K562 (cell line): ENCODE measurements at regions not wholly inside any gene's neighbourhood (a gene's known extent, or its start where the extent isn't known, plus 50 kb on each side); places are given as distances from the start of the nearest gene placed in this dataset.

ENCODE experiments used
- ATAC-seq: fragments of 200-7000 bp; cut with Tn5 transposase; 3 replicates; pipeline ENCODE4 v1.9.1; 2020; ENCODE audit warnings: moderate library complexity
- BruUV-seq: library from RNA; stranded (reverse); fragments of 400-500 nt; replicated peaks from 2 replicates; lab custom pipeline; 2021; lab: Mats Ljungman, UMichigan
- CTCF ChIA-PET: fragments of 300-600 bp; formaldehyde crosslinking; extraction: SDS; loops from one replicate; lab custom pipeline; 2021; ENCODE audit warnings: low intra/inter-chr PET ratio; lab: Yijun Ruan, JAX
- POLR2A ChIA-PET: fragments of 300-600, 350-650 bp; sonication (Branson Sonifier 250); formaldehyde crosslinking; extraction: SDS; loops from one replicate; lab custom pipeline; 2021; ENCODE audit warnings: antibody characterized with exemption, inconsistent platforms; lab: Yijun Ruan, JAX
- DNase-seq, 4 experiments: peaks; one replicate each; pipeline versions ENCODE4 v3.0.0 to v3.0.0-alpha.2; 2011 to 2018; ENCODE audit warnings: low spot score in 3 of 4, mixed read lengths in 3 of 4; ENCODE audit errors: extremely low read depth in 1 of 4
- FAIRE-seq: peaks from 2 replicates; lab custom pipeline; 2011; peaks lifted over from hg19 to GRCh38; lab: Jason Lieb, UNC
- H2AFZ ChIP-seq: 2 replicates; pipeline ENCODE4 v1.6.0; 2011; ENCODE audit warnings: low read depth, low read length, control low read depth, inconsistent platforms
- H3K27ac ChIP-seq: fragments of 200-600 bp; 3 replicates; pipeline ENCODE4 v1.8.0; 2011; ENCODE audit warnings: low read depth, mild to moderate bottlenecking, control low read depth, inconsistent platforms, low read length, moderate library complexity, mixed read lengths; ENCODE audit errors: extremely low read depth
- H3K27me3 ChIP-seq, 2 experiments: fragments of 300-600 bp in 1 of 2; 2 replicates in 1 of 2; 3 replicates in 1 of 2; pipeline versions ENCODE4 v1.6.0 to v1.8.0; 2011; ENCODE audit warnings: inconsistent platforms in 2 of 2, low read length in 2 of 2, mild to moderate bottlenecking in 1 of 2, mixed read lengths in 1 of 2, moderate library complexity in 1 of 2; ENCODE audit not compliant: control insufficient read depth in 2 of 2, insufficient read depth in 2 of 2
- H3K36me3 ChIP-seq: fragments of 300-600 bp; 3 replicates; pipeline ENCODE4 v1.8.0; 2011; ENCODE audit warnings: mild to moderate bottlenecking, low read length, inconsistent platforms; ENCODE audit not compliant: control insufficient read depth, insufficient read depth
- H3K4me1 ChIP-seq, 2 experiments: fragments of 200-600 bp in 1 of 2; replicated peaks in 1 of 2; 2 replicates in 1 of 2; 3 replicates in 1 of 2; pipeline versions ENCODE4 v1.5.1 to v1.8.0; 2011; ENCODE audit warnings: inconsistent platforms in 2 of 2, low read length in 2 of 2, mild to moderate bottlenecking in 1 of 2, mixed read lengths in 1 of 2, moderate library complexity in 1 of 2; ENCODE audit not compliant: control insufficient read depth in 2 of 2, insufficient read depth in 2 of 2
- H3K4me2 ChIP-seq: 2 replicates; pipeline ENCODE4 v1.6.1; 2011; ENCODE audit warnings: low read length, control low read depth, inconsistent platforms, mixed read lengths; ENCODE audit not compliant: insufficient read depth
- H3K4me3 ChIP-seq: fragments of 200-600 bp; sonication (generic), shearing (Covaris generic); 2 replicates; pipeline ENCODE4 v1.5.1; 2016; ENCODE audit warnings: control low read depth, inconsistent platforms
- H3K79me2 ChIP-seq: fragments of 200-600 bp; 3 replicates; pipeline ENCODE4 v1.8.0; 2011; ENCODE audit warnings: low read length, inconsistent platforms; ENCODE audit not compliant: control insufficient read depth, insufficient read depth
- H3K9ac ChIP-seq, 2 experiments: 2 replicates each; pipeline versions ENCODE4 v1.6.0 to v1.6.1; 2011; ENCODE audit warnings: low read depth in 2 of 2, low read length in 2 of 2, control low read depth in 1 of 2, inconsistent platforms in 1 of 2, mild to moderate bottlenecking in 1 of 2, mixed read lengths in 1 of 2; ENCODE audit not compliant: insufficient read depth in 1 of 2
- H3K9me1 ChIP-seq: one replicate; pipeline ENCODE4 v1.6.0; 2011; ENCODE audit warnings: inconsistent platforms, mild to moderate bottlenecking, low read length, moderate library complexity; ENCODE audit not compliant: control insufficient read depth, insufficient read depth
- H3K9me3 ChIP-seq: replicated peaks from 2 replicates; pipeline ENCODE4 v1.5.1; 2011; ENCODE audit warnings: low read depth, low read length, inconsistent platforms; ENCODE audit not compliant: control insufficient read depth, insufficient read depth
- H4K20me1 ChIP-seq: replicated peaks from 2 replicates; pipeline ENCODE4 v1.6.1; 2011; ENCODE audit warnings: low read length, inconsistent platforms, mixed read lengths; ENCODE audit not compliant: control insufficient read depth, insufficient read depth
- BHLHE40 ChIP-seq: IDR thresholded peaks from 2 replicates; pipeline ENCODE4 v1.6.1; 2011; ENCODE audit warnings: low read length, improper control_type of control experiment
- GABPA ChIP-seq: fragments of 200-800 bp; sonication (Bioruptor generic); conservative IDR thresholded peaks from 2 replicates; pipeline ENCODE4 v1.6.1; 2016; ENCODE audit warnings: low read depth, missing genetic modification characterization, missing compliant biosample characterization
- GTF2A2 ChIP-seq: IDR thresholded peaks from 2 replicates; pipeline ENCODE4 v1.6.1; 2016; ENCODE audit warnings: mild to moderate bottlenecking, missing genetic modification characterization, missing compliant biosample characterization
- NR3C1 ChIP-seq: sonication (generic); formaldehyde crosslinking; IDR thresholded peaks from 2 replicates; pipeline ENCODE4 v1.8.1; 2022; ENCODE audit warnings: missing genetic modification reagents
- PCBP2 ChIP-seq: fragments of 200-400 bp; formaldehyde crosslinking; IDR thresholded peaks from 2 replicates; pipeline ENCODE4 v1.6.1; 2018; ENCODE audit warnings: low read length, low read depth, mild to moderate bottlenecking, moderate library complexity; ENCODE audit not compliant: poor library complexity, severe bottlenecking
- ZNF324 ChIP-seq: fragments of 250-450 bp; sonication (Bioruptor Pico); IDR thresholded peaks from 2 replicates; pipeline ENCODE4 v1.4.0; 2020; ENCODE audit warnings: mild to moderate bottlenecking
- ZNF780A ChIP-seq: fragments of 250-450 bp; sonication (Bioruptor Pico); IDR thresholded peaks from 2 replicates; pipeline ENCODE4 v1.5.0; 2021; ENCODE audit warnings: mild to moderate bottlenecking
- WGBS: fragments of 100-300 bp; shearing (Covaris generic); methylation state at CpG from one replicate; pipeline ENCODE4 v1.1.6; 2016; ENCODE audit warnings: low coverage, mixed read lengths; ENCODE audit not compliant: insufficient coverage; ENCODE audit errors: missing lambda C conversion rate; 5-methylcytosine and 5-hydroxymethylcytosine counted together
- in situ Hi-C: fragments of 300-500 bp; cut with MboI; formaldehyde crosslinking; loops from 4 replicates; pipeline ENCODE4 v1.15.0; 2018; ENCODE audit warnings: inconsistent platforms, mixed read lengths
- intact Hi-C: fragments of 100-400 bp; cut with micrococcal nuclease; formaldehyde crosslinking; loops from 2 replicates; pipeline ENCODE4 v1.14.2; 2022
- TF ChIP-seq, protein P1 (sequence below): fragments of 450-650 bp; IDR thresholded peaks from 2 replicates; pipeline ENCODE4 v1.6.1; 2016; ENCODE audit warnings: mild to moderate bottlenecking

DNA sequence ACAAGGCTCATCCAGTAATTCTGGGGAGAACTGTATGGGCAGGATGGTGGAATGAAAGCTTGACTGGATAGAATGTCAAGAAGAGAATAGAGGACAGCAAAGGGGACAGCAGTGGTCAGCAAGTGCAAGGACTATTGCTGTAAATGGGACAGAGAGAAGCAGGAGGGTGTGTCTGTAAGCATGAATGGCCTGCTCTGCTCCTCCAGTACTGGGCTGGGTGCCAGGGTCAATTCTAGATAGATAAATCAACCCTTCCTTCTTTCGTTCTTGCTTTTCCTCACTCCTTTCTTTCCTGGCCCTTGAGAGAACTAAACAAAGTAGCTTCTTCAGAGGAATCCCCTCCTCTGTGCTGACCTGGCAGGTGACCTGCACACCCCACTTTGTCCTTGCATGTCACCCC, 1019.2 kb downstream of the BCL11B start (continued):
- TF ChIP-seq, protein P1, sequence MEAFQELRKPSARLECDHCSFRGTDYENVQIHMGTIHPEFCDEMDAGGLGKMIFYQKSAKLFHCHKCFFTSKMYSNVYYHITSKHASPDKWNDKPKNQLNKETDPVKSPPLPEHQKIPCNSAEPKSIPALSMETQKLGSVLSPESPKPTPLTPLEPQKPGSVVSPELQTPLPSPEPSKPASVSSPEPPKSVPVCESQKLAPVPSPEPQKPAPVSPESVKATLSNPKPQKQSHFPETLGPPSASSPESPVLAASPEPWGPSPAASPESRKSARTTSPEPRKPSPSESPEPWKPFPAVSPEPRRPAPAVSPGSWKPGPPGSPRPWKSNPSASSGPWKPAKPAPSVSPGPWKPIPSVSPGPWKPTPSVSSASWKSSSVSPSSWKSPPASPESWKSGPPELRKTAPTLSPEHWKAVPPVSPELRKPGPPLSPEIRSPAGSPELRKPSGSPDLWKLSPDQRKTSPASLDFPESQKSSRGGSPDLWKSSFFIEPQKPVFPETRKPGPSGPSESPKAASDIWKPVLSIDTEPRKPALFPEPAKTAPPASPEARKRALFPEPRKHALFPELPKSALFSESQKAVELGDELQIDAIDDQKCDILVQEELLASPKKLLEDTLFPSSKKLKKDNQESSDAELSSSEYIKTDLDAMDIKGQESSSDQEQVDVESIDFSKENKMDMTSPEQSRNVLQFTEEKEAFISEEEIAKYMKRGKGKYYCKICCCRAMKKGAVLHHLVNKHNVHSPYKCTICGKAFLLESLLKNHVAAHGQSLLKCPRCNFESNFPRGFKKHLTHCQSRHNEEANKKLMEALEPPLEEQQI = no peak
- no peak for TF ChIP-seq PCBP2
- no peak for TF ChIP-seq ZNF780A (CRISPR knock-in tag)

GRCh38 chr14:98259881-98260280, 1012.1 kb downstream of the BCL11B start:
- FAIRE-seq = no peak

More at GRCh38 chr14:98259881-98260280, 1012.1 kb downstream of the BCL11B start:
- no peaks in the 10 kb centered on the region for H3K9me1 ChIP-seq
- no peak for DNase-seq
- H3K79me2 ChIP-seq = no peaks in the 10 kb centered on the region
- no peak for ATAC-seq
- intact Hi-C loops = no loop called here
- H3K4me2 ChIP-seq = no peak overlapping the region
- ChIA-PET POLR2A (no interaction called here), CTCF (no interaction called here)
- no peak overlapping the region for H3K9ac ChIP-seq
- in situ Hi-C loops = no loop called here
- H4K20me1 ChIP-seq = no peaks in the 10 kb centered on the region
- 9% methylated on average over 1 of the region's 4 CpGs for WGBS
- TF ChIP-seq GABPA (tag) = no peak
- TF ChIP-seq GTF2A2 (tag) = no peak
- TF ChIP-seq ZNF324 (CRISPR knock-in tag) = no peak
- no peak for TF ChIP-seq BHLHE40
- no peak for TF ChIP-seq NR3C1 (CRISPR knock-in tag)
- no peak overlapping the region for H2AFZ ChIP-seq
- H3K36me3 ChIP-seq = no peaks in the 10 kb centered on the region
- no peaks in the 10 kb centered on the region for H3K9me3 ChIP-seq
- H3K27me3 ChIP-seq = no peaks in the 10 kb centered on the region
- BruUV-seq = no TSS peak
- no peak overlapping the region for H3K4me3 ChIP-seq
- no peak overlapping the region for H3K27ac ChIP-seq
- no peaks in the 10 kb centered on the region for H3K4me1 ChIP-seq
